ENCODE measurements at regions not wholly inside any gene's neighbourhood (a gene's known extent, or its start where the extent isn't known, plus 50 kb on each side); places are given as distances from the start of the nearest gene placed in this dataset.

GRCh38 chr5:51225789-51226742 lies 157.2 kb upstream of the ISL1 start:
- Histone ChIP-seq H3K27me3 (ENCODE audit: insufficient read depth, low read length, poor library complexity) (no peaks in the 10 kb centered on the region), H3K4me1 (ENCODE audit: insufficient read depth, low read length) (no peaks in the 10 kb centered on the region), H3K9me3 (ENCODE audit: insufficient read depth, low read length, severe bottlenecking) (no peaks in the 10 kb centered on the region), H2AFZ (ENCODE audit: low read depth, low read length) (no peak overlapping the region), H3K4me3 (ENCODE audit: low read depth in 1 of 2, low read length in 2 of 2) (no peak overlapping the region), H4K20me1 (ENCODE audit: insufficient read depth, low read length) (no peaks in the 10 kb centered on the region), H3K9ac (ENCODE audit: low read depth, low read length) (no peak overlapping the region), H3K27ac (ENCODE audit: low read length) (no peak overlapping the region), H3K4me2 (ENCODE audit: insufficient read depth, low read length) (no peak overlapping the region), H3K79me2 (ENCODE audit: insufficient read depth, low read length) (no peaks in the 10 kb centered on the region), H3K36me3 (ENCODE audit: insufficient read depth, low read length) (no peaks in the 10 kb centered on the region)
- no peak for ATAC-seq (ENCODE audit: insufficient read depth, low read depth)
- DNase-seq, result no peak
- TF ChIP-seq CTCF (IDR thresholded peaks at IDR 0.05; ENCODE audit: borderline replicate concordance, extremely low read depth, low read length, poor library complexity, severe bottlenecking) (no peak), EZH2 (IDR thresholded peaks at IDR 0.05; ENCODE audit: borderline replicate concordance, low read depth, low read length, severe bottlenecking) (no peak)

- no peak for ATAC-seq (ENCODE audit: insufficient read depth, low read depth)
These were observed 155.2 kb upstream of the ISL1 start for GRCh38 chr5:51227963-51228470.

GRCh38 chr5:51230336-51230735 lies 152.9 kb upstream of the ISL1 start:
- no peak for TF ChIP-seq EZH2 (IDR thresholded peaks at IDR 0.05; ENCODE audit: borderline replicate concordance, low read depth, low read length, severe bottlenecking)
- TF ChIP-seq CTCF (IDR thresholded peaks at IDR 0.05; ENCODE audit: borderline replicate concordance, extremely low read depth, low read length, poor library complexity, severe bottlenecking), result no peak
- ATAC-seq (ENCODE audit: insufficient read depth, low read depth) (no peak), DNase-seq (no peak)
- Histone ChIP-seq H4K20me1 (ENCODE audit: insufficient read depth, low read length) (no peaks in the 10 kb centered on the region), H3K9ac (ENCODE audit: low read depth, low read length) (no peak overlapping the region), H3K79me2 (ENCODE audit: insufficient read depth, low read length) (no peaks in the 10 kb centered on the region), H3K4me3 (ENCODE audit: low read depth in 1 of 2, low read length in 2 of 2) (no peak overlapping the region), H3K27ac (ENCODE audit: low read length) (no peak overlapping the region), H2AFZ (ENCODE audit: low read depth, low read length) (no peak overlapping the region), H3K4me1 (ENCODE audit: insufficient read depth, low read length) (no peaks in the 10 kb centered on the region), H3K4me2 (ENCODE audit: insufficient read depth, low read length) (no peak overlapping the region), H3K27me3 (ENCODE audit: insufficient read depth, low read length, poor library complexity) (no peaks in the 10 kb centered on the region), H3K9me3 (ENCODE audit: insufficient read depth, low read length, severe bottlenecking) (no peaks in the 10 kb centered on the region), H3K36me3 (ENCODE audit: insufficient read depth, low read length) (no peaks in the 10 kb centered on the region)

More at GRCh38 chr5:51227963-51228470, 155.2 kb upstream of the ISL1 start:
- no peaks in the 10 kb centered on the region for H3K9me3 ChIP-seq (ENCODE audit: insufficient read depth, low read length, severe bottlenecking)
- no peak overlapping the region for H3K9ac ChIP-seq (ENCODE audit: low read depth, low read length)
- no peak overlapping the region for H2AFZ ChIP-seq (ENCODE audit: low read depth, low read length)
- no peaks in the 10 kb centered on the region for H3K4me1 ChIP-seq (ENCODE audit: insufficient read depth, low read length)
- no peaks in the 10 kb centered on the region for H4K20me1 ChIP-seq (ENCODE audit: insufficient read depth, low read length)
- no peak for TF ChIP-seq EZH2 (IDR thresholded peaks at IDR 0.05; ENCODE audit: borderline replicate concordance, low read depth, low read length, severe bottlenecking)
- TF ChIP-seq CTCF (IDR thresholded peaks at IDR 0.05; ENCODE audit: borderline replicate concordance, extremely low read depth, low read length, poor library complexity, severe bottlenecking), result no peak
- no peak overlapping the region for H3K4me3 ChIP-seq (ENCODE audit: low read depth in 1 of 2, low read length in 2 of 2)
- DNase-seq, result no peak
- H3K27me3 ChIP-seq (ENCODE audit: insufficient read depth, low read length, poor library complexity), result no peaks in the 10 kb centered on the region
- no peaks in the 10 kb centered on the region for H3K79me2 ChIP-seq (ENCODE audit: insufficient read depth, low read length)
- no peaks in the 10 kb centered on the region for H3K36me3 ChIP-seq (ENCODE audit: insufficient read depth, low read length)
- H3K4me2 ChIP-seq (ENCODE audit: insufficient read depth, low read length), result no peak overlapping the region
- H3K27ac ChIP-seq (ENCODE audit: low read length), result no peak overlapping the region

All from DND-41 (cell line).